Stimulated activated CD4-positive, alpha-beta T cell treated with anti-CD3 and anti-CD28 coated beads, Interleukin-4, amount 100 ng/mL, for 48 hours (primary cell): ENCODE measurements at regions not wholly inside any gene's neighbourhood (a gene's known extent, or its start where the extent isn't known, plus 50 kb on each side); places are given as distances from the start of the nearest gene placed in this dataset.

Source experiments
- DNase-seq, 2 donors: peaks; one replicate each; pipeline ENCODE4 v3.0.0-alpha.2; 2020; ENCODE audit warnings: low read depth in 2 of 2

DNA sequence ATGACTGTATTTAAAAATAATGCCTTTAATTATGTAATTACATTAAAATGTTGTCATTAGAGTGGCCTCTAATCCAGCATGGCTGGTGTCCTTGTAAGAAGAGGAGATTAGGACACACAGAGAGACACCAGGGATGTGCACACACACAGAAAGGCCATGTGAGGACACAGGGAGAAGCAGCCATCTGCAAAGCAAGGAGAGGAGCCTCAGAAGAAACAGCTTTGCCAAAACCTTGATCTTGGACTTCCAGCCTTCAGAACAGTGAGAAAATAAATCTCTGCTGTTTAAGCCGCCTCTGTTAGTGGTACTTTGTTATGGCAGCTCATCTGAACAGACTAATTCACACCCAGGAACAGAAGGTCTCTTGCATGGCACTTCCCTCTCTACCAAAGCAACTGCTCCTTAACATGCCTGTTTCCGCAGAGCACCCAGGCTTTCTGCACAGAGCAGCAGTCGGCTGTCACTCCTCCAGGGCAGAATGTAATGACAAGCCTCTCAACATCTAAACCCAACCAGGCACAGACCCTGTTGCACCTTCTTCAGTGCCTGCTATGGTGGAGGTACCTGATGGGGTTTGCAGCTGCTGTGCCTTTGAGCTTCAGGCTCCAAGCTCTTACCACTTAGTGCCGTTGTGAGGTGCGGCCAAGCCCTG is 377.7 kb downstream of the TDRD15 start:
- DNase-seq: no peak

DNA sequence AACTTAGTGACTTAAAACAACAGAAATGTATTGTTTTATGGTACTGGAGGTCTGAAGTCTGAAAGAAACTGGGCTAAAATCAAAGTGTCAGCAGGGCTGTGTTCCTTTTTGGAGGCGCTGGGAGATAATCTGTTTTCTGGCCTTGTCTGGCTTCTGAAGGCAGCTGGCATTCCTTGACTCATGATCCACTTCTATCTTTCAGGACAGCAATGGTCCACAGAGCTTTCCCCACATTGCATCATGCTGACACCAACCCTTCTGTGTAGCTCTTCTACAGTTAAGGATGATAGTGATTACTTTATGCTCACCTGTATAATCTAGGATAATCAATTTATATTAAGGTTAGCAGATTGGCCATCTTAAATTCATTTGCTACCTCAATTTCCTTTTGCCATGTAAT is 392.1 kb downstream of the TDRD15 start:
- DNase-seq: no peak

DNA sequence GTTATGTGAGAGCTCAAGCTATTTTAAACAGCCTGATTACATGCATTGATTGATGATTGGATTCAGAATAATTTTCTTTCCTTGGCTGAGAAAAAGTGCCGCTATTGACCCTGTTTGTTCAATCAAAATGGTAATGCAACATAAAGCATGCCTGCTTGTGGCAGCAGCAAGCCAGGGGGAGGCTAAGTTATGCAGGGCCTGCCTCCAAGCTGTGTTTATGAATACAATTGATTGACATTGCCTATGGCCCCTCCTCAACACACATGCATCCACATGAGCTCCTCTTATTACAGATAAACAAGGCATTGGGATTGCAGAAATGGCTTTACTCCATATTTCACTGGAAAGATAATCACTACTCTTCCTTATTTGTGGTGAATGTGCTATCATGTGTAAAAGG is 395.6 kb downstream of the TDRD15 start:
- DNase-seq: no peak

DNA sequence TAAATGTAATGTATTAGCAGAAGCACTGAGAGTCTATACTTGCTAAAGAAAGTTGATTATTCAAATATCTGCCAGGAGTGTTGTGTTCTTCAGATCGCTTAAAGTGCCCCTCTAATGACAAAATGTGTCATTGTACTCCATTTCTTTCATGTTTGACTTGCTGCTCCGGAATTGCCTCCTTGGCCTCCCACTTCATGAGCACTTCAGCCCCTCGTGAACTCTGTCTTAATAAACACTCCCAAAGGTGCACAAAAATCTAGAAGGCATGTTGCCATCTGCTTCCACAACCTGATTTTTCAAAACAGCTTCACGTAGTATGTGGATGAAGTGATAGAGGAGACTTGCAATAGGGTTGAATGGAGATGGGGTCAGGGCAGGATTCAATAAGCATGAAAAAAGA is 396.1 kb downstream of the TDRD15 start:
- DNase-seq: no peak

GRCh38 chr2:21535826-21536225 is 412.1 kb downstream of the TDRD15 start:
- no peak for DNase-seq

DNA sequence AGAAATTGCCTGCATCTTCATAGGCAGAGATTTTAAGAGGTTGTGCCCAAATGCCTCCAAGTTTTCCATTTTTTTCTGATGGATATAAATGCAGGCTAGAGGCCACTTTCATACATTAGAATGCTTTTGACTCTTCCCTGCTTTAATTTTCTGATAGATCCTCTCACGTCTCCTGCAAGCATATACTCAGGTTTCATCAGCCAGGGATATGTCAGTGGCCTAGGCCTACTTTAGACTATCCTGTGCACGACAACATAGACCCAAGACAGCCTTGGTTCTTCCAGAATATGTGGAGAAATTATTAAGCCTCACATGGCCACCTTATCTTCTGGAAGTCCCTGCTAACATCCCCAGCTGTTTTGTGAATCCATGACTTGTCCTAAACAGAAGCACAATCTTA is 415.9 kb downstream of the TDRD15 start:
- no peak for DNase-seq

DNA sequence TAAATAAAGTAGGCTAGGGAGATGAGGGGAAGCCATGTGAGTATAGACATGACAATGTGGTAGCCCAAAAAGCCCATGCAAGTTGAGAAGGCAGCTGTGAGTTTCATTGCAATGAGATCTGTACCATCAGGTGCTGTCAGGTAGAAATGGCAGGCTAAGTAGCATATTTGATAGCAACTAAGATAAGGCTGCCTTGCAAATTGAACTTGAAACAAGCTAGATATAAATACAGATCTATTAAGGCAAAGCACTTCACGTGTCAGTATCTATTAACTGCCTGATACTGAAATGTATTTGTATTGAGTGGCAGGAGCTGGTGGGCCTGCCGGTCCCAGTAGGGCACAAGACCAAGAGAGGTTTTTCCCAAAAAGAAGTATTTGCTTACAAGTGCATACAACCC is 419.9 kb downstream of the TDRD15 start:
- no peak for DNase-seq

- DNase-seq: no peak
Observed at GRCh38 chr2:21544392-21544791, 420.6 kb downstream of the TDRD15 start.

DNA sequence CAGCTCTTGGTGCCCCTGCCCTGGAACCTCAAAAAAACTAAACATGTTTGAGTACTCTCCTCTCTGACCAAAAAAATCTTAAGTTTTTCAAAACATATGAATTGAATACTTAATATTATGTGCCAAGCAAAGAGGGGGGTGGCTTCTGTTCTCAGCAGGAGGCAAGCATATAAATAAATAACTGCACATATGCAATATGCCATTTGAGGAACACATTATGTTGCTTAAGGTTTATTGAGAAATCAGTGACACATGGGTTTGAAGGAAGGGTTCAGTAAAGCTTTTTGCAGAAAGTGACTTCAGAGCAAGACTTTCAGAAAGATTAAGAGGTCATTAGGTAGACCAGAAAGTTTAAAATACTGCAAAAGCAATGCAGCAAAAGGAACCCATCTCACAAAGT is 429.2 kb downstream of the TDRD15 start:
- no peak for DNase-seq

DNA sequence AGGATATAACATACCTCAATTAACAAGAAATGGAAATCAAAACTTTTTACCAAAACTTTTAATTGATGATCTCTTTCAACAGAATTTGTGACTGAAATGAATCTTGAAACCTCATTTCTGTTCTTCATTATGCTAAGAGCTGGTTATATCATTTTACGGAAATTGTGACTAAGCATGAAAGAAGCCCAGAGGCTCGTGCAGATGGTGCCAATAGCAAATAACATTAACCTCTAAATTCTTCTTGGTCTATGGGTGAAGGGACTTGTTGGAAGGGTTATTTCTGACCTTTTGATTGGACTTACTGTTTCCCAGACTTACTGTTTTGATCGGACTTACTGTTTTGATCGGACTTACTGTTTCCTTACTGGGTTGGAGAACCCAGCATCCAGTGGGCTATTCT is 435.6 kb downstream of the TDRD15 start:
- no peak for DNase-seq

DNA sequence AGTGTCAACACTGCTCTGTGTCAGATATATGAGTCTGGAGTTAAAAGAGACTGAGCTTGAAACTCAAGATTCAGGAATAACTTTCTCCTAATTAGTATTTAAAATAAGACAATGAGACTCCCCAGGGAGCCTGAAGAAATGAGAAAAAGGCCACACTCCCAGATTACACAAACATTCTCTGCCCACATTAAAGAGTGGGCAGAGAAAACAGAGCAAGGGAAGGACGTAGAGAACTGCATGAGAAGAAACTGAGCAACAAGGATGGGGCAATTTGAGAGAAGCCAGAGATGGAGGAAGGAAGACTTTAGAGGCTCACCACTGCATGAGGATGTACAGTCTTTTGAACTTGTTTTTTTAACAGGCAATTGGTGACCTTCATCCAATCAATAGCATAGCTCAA is 438.2 kb downstream of the TDRD15 start:
- no peak for DNase-seq

GRCh38 chr2:21567395-21567794 is 443.6 kb downstream of the TDRD15 start:
- no peak for DNase-seq

DNA sequence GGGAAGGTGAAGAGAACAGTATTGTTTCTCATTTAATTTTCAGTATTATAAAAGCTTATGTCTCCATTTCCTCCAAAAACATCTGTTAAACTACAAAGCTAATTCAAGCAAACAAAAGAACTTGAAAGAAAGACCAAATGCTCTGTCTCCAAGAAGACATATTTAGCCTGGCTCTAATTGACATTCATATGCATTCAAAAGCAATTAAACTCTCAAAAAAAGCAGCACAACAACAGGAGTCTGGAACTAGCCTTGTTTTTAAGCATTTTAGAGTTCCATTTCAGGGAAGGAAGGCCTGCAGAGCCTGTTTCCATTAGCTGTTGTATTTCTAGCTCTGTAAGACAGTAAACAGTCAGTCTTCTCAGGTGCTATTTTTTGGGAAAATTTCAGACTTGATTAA is 447.9 kb downstream of the TDRD15 start:
- no peak for DNase-seq

GRCh38 chr2:21580391-21580790 is 456.6 kb downstream of the TDRD15 start:
- no peak for DNase-seq

GRCh38 chr2:21585881-21586280 is 462.1 kb downstream of the TDRD15 start:
- DNase-seq: no peak

GRCh38 chr2:21590026-21590690 is 466.4 kb downstream of the TDRD15 start:
- no peak for DNase-seq

GRCh38 chr2:21591926-21592325 is 468.2 kb downstream of the TDRD15 start:
- DNase-seq: no peak

GRCh38 chr2:21599417-21599816 is 475.6 kb downstream of the TDRD15 start:
- DNase-seq: no peak

DNA sequence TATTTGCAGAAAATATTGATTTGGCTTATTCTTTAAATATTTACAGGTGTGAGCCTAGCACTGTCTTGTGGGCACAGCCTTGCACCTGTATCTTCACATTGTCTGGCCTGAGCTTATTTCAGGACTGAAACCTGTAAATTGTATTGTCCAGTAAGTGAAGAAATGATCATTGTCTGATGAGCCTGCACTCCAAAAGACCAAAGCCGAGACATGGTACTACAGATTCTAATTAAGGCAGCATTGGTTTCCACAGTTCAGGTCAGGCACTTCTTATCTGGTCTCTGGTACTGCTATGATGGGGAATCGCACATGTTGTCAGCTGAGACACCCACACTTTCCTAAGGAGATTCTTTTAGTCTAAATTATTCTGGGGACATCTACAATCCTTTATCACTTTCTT is 479.0 kb downstream of the TDRD15 start:
- no peak for DNase-seq

GRCh38 chr2:21607572-21607971 is 483.8 kb downstream of the TDRD15 start:
- DNase-seq: no peak

DNA sequence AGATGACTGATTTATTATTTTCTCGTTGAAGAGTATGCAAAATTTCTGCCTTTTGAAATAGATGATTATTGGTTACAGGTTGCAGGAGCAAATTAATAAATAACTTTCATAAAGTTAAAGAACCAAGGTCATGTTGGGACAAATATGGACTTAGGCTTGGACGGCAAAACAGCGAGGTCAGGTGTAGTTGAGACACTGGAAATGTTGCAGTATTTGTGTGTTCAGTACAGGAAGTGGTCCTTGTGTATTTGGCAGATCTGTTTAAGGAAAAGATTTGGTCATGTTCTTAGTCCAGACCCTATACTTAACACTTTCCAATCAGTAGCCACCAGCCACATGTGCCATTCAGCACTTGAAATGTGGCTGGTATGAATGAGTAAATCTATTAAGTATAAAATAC is 486.5 kb downstream of the TDRD15 start:
- no peak for DNase-seq

DNA sequence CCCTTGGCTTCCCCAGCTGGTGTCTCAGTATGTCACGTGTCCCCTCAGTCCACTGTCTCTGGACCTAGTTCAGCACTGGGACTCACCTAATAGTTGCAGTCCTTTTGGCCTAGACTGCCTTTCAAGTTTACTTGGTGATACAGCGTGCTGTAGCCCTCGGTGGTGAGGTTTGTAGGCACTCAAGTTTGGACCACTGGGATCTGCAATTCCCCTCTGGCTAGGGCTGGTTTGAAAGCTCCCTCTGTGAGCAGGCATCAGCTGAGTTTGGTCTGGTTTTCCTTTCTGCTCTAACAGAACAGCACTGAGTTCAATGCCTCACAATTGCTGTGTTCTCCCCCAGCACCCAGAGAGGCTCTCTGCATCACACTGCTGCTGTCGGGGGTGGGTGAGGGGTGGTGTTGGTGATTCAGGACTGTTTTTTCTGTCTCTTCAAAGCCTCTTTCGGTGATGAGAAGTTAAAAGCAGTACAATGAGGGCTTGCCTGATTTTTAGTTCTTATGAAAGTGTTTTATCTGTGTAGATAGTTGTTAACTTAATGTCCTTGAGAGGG is 494.2 kb downstream of the TDRD15 start:
- DNase-seq: no peak

DNA sequence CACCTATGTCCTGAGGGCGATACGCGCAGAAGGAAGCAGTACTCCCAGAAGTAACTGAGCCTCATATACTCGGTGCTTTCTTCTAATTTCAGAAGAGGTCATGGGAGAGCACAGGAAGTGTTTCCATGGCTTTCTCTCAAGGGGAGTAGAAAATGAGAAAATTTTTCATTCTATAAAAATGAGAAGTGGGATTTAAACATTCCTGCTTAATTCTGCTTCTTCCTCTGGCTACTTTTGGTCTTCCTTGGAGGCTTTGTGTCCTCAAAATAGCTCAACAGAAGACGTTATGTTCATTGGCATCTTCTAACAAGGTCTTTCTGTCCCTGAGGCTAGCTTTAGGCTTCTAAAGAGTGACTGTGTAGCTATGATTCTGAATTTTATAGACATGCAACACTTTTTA is 497.0 kb downstream of the TDRD15 start:
- DNase-seq: no peak

DNA sequence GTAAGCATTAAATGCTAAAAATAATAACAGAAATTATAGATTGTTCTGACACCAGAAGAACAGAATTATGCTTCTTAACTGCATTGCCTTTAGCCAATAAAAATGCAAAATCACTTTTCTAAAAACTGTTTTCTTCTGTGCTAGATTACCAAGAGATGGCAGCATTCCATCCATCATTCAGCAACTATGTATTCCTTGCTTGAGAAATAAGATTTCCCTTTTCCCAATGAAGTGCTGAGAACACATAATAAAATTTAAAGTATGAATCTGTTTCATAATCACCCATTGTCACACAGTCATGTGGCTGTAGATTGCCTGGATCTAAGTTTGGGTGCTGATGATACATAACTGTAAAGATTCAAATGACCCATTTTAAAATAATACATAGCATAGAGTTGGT is 504.2 kb downstream of the TDRD15 start:
- no peak for DNase-seq
